CD14-positive monocyte (primary cell): ENCODE measurements at regions not wholly inside any gene's neighbourhood (a gene's known extent, or its start where the extent isn't known, plus 50 kb on each side); places are given as distances from the start of the nearest gene placed in this dataset.

Experiments
- DNase-seq, 3 donors: peaks; one replicate each; pipeline ENCODE4 v3.0.0-alpha.2; 2011 to 2022
- H2AFZ ChIP-seq: 2 replicates; pipeline ENCODE4 v1.6.0; 2012; ENCODE audit warnings: mild to moderate bottlenecking, low read depth, low read length, inconsistent platforms; ENCODE audit not compliant: insufficient read depth, poor library complexity, severe bottlenecking
- H3K27ac ChIP-seq, 2 donors: 1 replicate in 1 of 2; 2 replicates in 1 of 2; pipeline ENCODE4 v1.5.1; 2012 to 2013; ENCODE audit warnings: low read length in 2 of 2, control low read depth in 1 of 2, inconsistent platforms in 1 of 2, low read depth in 1 of 2, mild to moderate bottlenecking in 1 of 2
- H3K27me3 ChIP-seq, 2 donors: one replicate each; pipeline versions ENCODE4 v1.6.0 to v1.6.1; 2011 to 2013; ENCODE audit warnings: low read length in 2 of 2; ENCODE audit not compliant: control insufficient read depth in 2 of 2, insufficient read depth in 2 of 2
- H3K36me3 ChIP-seq, 2 donors: replicated peaks in 1 of 2; 1 replicate in 1 of 2; 2 replicates in 1 of 2; pipeline versions ENCODE4 v1.5.1 to v1.6.1; 2012 to 2013; ENCODE audit warnings: low read length in 2 of 2, control low read depth in 1 of 2, inconsistent platforms in 1 of 2, mild to moderate bottlenecking in 1 of 2; ENCODE audit not compliant: insufficient read depth in 2 of 2, control insufficient read depth in 1 of 2
- H3K4me1 ChIP-seq, 2 donors: 1 replicate in 1 of 2; 2 replicates in 1 of 2; pipeline versions ENCODE4 v1.5.1 to v1.6.1; 2012 to 2013; ENCODE audit warnings: low read length in 2 of 2, control low read depth in 1 of 2, inconsistent platforms in 1 of 2, mild to moderate bottlenecking in 1 of 2, moderate library complexity in 1 of 2; ENCODE audit not compliant: insufficient read depth in 2 of 2, control insufficient read depth in 1 of 2
- H3K4me2 ChIP-seq: replicated peaks from 2 replicates; pipeline ENCODE3; 2012; ENCODE audit warnings: low read length, moderate library complexity, mild to moderate bottlenecking; ENCODE audit not compliant: poor library complexity, severe bottlenecking; ENCODE audit errors: extremely low read depth
- H3K4me3 ChIP-seq, 3 experiments: fragments of 200-600 bp in 1 of 3; sonication (generic) in 1 of 3; replicated peaks in 1 of 3; 1 replicate in 2 of 3; 2 replicates in 1 of 3; pipeline ENCODE4 v1.5.1; 2011 to 2013; ENCODE audit warnings: low read length in 3 of 3, mild to moderate bottlenecking in 3 of 3, control low read depth in 2 of 3, low read depth in 2 of 3, inconsistent platforms in 1 of 3, moderate library complexity in 1 of 3
- H3K79me2 ChIP-seq: 2 replicates; pipeline ENCODE4 v1.6.0; 2012; ENCODE audit warnings: mild to moderate bottlenecking, control low read depth, inconsistent platforms, low read length, moderate library complexity; ENCODE audit not compliant: insufficient read depth
- H3K9ac ChIP-seq: 2 replicates; pipeline ENCODE4 v1.6.0; 2017; ENCODE audit warnings: low read length, mild to moderate bottlenecking; ENCODE audit not compliant: insufficient read depth, poor library complexity, severe bottlenecking
- H3K9me3 ChIP-seq, 2 donors: replicated peaks in 1 of 2; 1 replicate in 1 of 2; 2 replicates in 1 of 2; pipeline versions ENCODE4 v1.5.1 to v1.6.1; 2012 to 2013; ENCODE audit warnings: low read length in 2 of 2, control low read depth in 1 of 2; ENCODE audit not compliant: control insufficient read depth in 1 of 2, insufficient read depth in 1 of 2
- H4K20me1 ChIP-seq: 2 replicates; pipeline ENCODE4 v1.6.0; 2012; ENCODE audit warnings: mild to moderate bottlenecking, low read length, control low read depth, moderate library complexity; ENCODE audit not compliant: insufficient read depth
- H3K27ac Mint-ChIP-seq, 7 donors: one replicate each; pipeline ENCODE4 v1.8.0; 2020; ENCODE audit warnings: mild to moderate bottlenecking in 7 of 7, mixed read lengths in 7 of 7, moderate library complexity in 6 of 7, inconsistent platforms in 2 of 7
- H3K27me3 Mint-ChIP-seq, 3 donors: one replicate each; pipeline ENCODE4 v1.8.0; 2021 to 2022; ENCODE audit warnings: low read depth in 3 of 3, mild to moderate bottlenecking in 3 of 3, mixed read lengths in 3 of 3, moderate library complexity in 3 of 3, inconsistent platforms in 1 of 3
- H3K36me3 Mint-ChIP-seq, 2 donors: one replicate each; pipeline ENCODE4 v1.8.0; 2020; ENCODE audit warnings: mixed read lengths in 2 of 2, inconsistent platforms in 1 of 2, mild to moderate bottlenecking in 1 of 2
- H3K4me1 Mint-ChIP-seq: one replicate; pipeline ENCODE4 v1.8.0; 2020; ENCODE audit warnings: mild to moderate bottlenecking, mixed read lengths
- H3K4me3 Mint-ChIP-seq, 2 donors: one replicate each; pipeline ENCODE4 v1.8.0; 2020; ENCODE audit warnings: mild to moderate bottlenecking in 2 of 2, mixed read lengths in 2 of 2, moderate library complexity in 1 of 2
- H3K9me3 Mint-ChIP-seq, 7 donors: one replicate each; pipeline ENCODE4 v1.8.0; 2020 to 2022; ENCODE audit warnings: mixed read lengths in 7 of 7, mild to moderate bottlenecking in 6 of 7, moderate library complexity in 6 of 7, inconsistent platforms in 2 of 7
- CTCF ChIP-seq: fragments of 200-600 bp; IDR thresholded peaks from one replicate; pipeline ENCODE4 v1.8.0; 2022; ENCODE audit warnings: antibody characterized with exemption, mild to moderate bottlenecking
- WGBS: methylation state at CpG from one replicate; pipeline ENCODE4 v1.1.5; 2013; ENCODE audit warnings: missing lambda C conversion rate; ENCODE audit not compliant: insufficient coverage; 5-methylcytosine and 5-hydroxymethylcytosine counted together
- intact Hi-C, 2 donors: fragments of 100-400 bp; cut with micrococcal nuclease; formaldehyde crosslinking; loops; one replicate each; pipeline versions ENCODE4 v1.15.0 to v1.15.1; 2023

- 90% methylated on average over 3 of the region's 6 CpGs for WGBS
- no peaks in the 10 kb centered on the region for H3K27me3 ChIP-seq
- peaks cover 0 to 2% (median 0%) of the 10 kb centered on the region in 7 donors for H3K9me3 Mint-ChIP-seq
- no peaks in the 10 kb centered on the region for H3K4me1 Mint-ChIP-seq
- no peaks in the 10 kb centered on the region for H4K20me1 ChIP-seq
- H3K27ac Mint-ChIP-seq, result peak overlapping the region in 1 of 7 donors; percentile 39
- TF ChIP-seq CTCF, result no peak
- peaks cover 10 to 17% (median 12%) of the 10 kb centered on the region in 3 donors for H3K27me3 Mint-ChIP-seq
- no peak overlapping the region for H3K27ac ChIP-seq
- no peaks in the 10 kb centered on the region for H3K4me1 ChIP-seq
- no peak overlapping the region for H3K9ac ChIP-seq
- no peaks in the 10 kb centered on the region for H3K36me3 ChIP-seq
- no peaks in the 10 kb centered on the region for H3K36me3 Mint-ChIP-seq
- H3K79me2 ChIP-seq, result no peaks in the 10 kb centered on the region
- H2AFZ ChIP-seq, result no peak overlapping the region
- no peak overlapping the region for H3K4me2 ChIP-seq
- DNase-seq, result no peak
- no peaks in the 10 kb centered on the region for H3K9me3 ChIP-seq
- H3K4me3 ChIP-seq, result no peak overlapping the region
- H3K4me3 Mint-ChIP-seq, result no peak overlapping the region
- intact Hi-C loops, result no loop called here
These were observed 83.9 kb downstream of the UNC5CL start for GRCh38 chr6:40955178-40955545.

- Histone ChIP-seq H3K9ac (no peak overlapping the region), H3K79me2 (no peaks in the 10 kb centered on the region), H4K20me1 (no peaks in the 10 kb centered on the region), H3K27me3 (no peaks in the 10 kb centered on the region), H3K36me3 (no peaks in the 10 kb centered on the region), H3K4me2 (no peak overlapping the region), H3K9me3 (no peaks in the 10 kb centered on the region), H3K4me3 (no peak overlapping the region), H3K4me1 (no peaks in the 10 kb centered on the region), H2AFZ (no peak overlapping the region), H3K27ac (no peak overlapping the region)
- no peak overlapping the region for H3K4me3 Mint-ChIP-seq
- peaks cover 10 to 17% (median 12%) of the 10 kb centered on the region in 3 donors for H3K27me3 Mint-ChIP-seq
- 82% methylated on average over 4 of the region's 6 CpGs for WGBS
- peak overlapping the region in 1 of 7 donors; percentile 39 for H3K27ac Mint-ChIP-seq
- DNase-seq, result no peak
- TF ChIP-seq CTCF, result no peak
- intact Hi-C loops, result no loop called here
- H3K36me3 Mint-ChIP-seq, result no peaks in the 10 kb centered on the region
- peaks cover 0 to 2% (median 0%) of the 10 kb centered on the region in 7 donors for H3K9me3 Mint-ChIP-seq
- H3K4me1 Mint-ChIP-seq, result no peaks in the 10 kb centered on the region
These were observed 84.4 kb downstream of the UNC5CL start for GRCh38 chr6:40954446-40955177.
